Stomach (tissue), 4 donors: ENCODE measurements at regions not wholly inside any gene's neighbourhood (a gene's known extent, or its start where the extent isn't known, plus 50 kb on each side); places are given as distances from the start of the nearest gene placed in this dataset.

Source experiments
- POLR2A ChIP-seq, 4 donors: fragments of 450-650 bp; IDR thresholded peaks; one replicate each; pipeline ENCODE4 v1.6.1; 2016; ENCODE audit warnings: antibody characterized with exemption in 4 of 4, control low read depth in 2 of 4, mild to moderate bottlenecking in 1 of 4, moderate library complexity in 1 of 4
- POLR2AphosphoS5 ChIP-seq, 3 donors: sonication (generic); formaldehyde crosslinking; IDR thresholded peaks; one replicate each; pipeline ENCODE4 v1.6.1; 2016; ENCODE audit warnings: antibody characterized with exemption in 3 of 3
- TF ChIP-seq, protein P1 (sequence below), 7 experiments: fragments of 450-650 bp in 4 of 7; fragments of 200-600 bp in 3 of 7; sonication (generic) in 3 of 7; IDR thresholded peaks; one replicate each; pipeline ENCODE4 v1.5.1; 2016 to 2019; ENCODE audit warnings: antibody characterized with exemption in 7 of 7, control low read depth in 2 of 7, mild to moderate bottlenecking in 1 of 7

- TF ChIP-seq, protein P1, sequence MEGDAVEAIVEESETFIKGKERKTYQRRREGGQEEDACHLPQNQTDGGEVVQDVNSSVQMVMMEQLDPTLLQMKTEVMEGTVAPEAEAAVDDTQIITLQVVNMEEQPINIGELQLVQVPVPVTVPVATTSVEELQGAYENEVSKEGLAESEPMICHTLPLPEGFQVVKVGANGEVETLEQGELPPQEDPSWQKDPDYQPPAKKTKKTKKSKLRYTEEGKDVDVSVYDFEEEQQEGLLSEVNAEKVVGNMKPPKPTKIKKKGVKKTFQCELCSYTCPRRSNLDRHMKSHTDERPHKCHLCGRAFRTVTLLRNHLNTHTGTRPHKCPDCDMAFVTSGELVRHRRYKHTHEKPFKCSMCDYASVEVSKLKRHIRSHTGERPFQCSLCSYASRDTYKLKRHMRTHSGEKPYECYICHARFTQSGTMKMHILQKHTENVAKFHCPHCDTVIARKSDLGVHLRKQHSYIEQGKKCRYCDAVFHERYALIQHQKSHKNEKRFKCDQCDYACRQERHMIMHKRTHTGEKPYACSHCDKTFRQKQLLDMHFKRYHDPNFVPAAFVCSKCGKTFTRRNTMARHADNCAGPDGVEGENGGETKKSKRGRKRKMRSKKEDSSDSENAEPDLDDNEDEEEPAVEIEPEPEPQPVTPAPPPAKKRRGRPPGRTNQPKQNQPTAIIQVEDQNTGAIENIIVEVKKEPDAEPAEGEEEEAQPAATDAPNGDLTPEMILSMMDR (IDR thresholded peaks at IDR 0.05), result no peak
- no peak for TF ChIP-seq POLR2A (IDR thresholded peaks at IDR 0.05)
- no peak for TF ChIP-seq POLR2AphosphoS5 (IDR thresholded peaks at IDR 0.05)
These were observed 1368.0 kb upstream of the ZEB2 start for GRCh38 chr2:145887915-145888314.
